ENCODE measurements at regions not wholly inside any gene's neighbourhood (a gene's known extent, or its start where the extent isn't known, plus 50 kb on each side); places are given as distances from the start of the nearest gene placed in this dataset.

- POLR2A ChIA-PET: no interaction called here
- CTCF ChIA-PET: no interaction called here
- no peaks in the 10 kb centered on the region for H3K4me1 ChIP-seq
- TF ChIP-seq PBX3 (IDR thresholded peaks at IDR 0.05) (no peak), E2F6 (IDR thresholded peaks at IDR 0.05; ENCODE audit: borderline replicate concordance, low read depth) (no peak), ZFP36 (IDR thresholded peaks at IDR 0.05; ENCODE audit: borderline replicate concordance, partially characterized antibody) (no peak), CHD4 (IDR thresholded peaks at IDR 0.05; ENCODE audit: borderline replicate concordance) (no peak), HOXB5 (CRISPR knock-in tag; IDR thresholded peaks at IDR 0.05) (no peak), HOXB13 (CRISPR knock-in tag; IDR thresholded peaks at IDR 0.05; ENCODE audit: low read depth) (no peak), KDM5A (IDR thresholded peaks at IDR 0.05) (no peak), CBX2 (IDR thresholded peaks at IDR 0.05; ENCODE audit: borderline replicate concordance, low read depth) (no peak), MAZ (IDR thresholded peaks at IDR 0.05; ENCODE audit: borderline replicate concordance, low read depth, low read length) (no peak), FOXS1 (CRISPR knock-in tag; IDR thresholded peaks at IDR 0.05) (no peak), NPAS2 (CRISPR knock-in tag; IDR thresholded peaks at IDR 0.05; ENCODE audit: borderline replicate concordance) (no peak), RCOR1 (IDR thresholded peaks at IDR 0.05; ENCODE audit: low read depth, low read length) (no peak), CEBPB (IDR thresholded peaks at IDR 0.05) (no peak), EP300 (IDR thresholded peaks at IDR 0.05) (no peak), CHD2 (IDR thresholded peaks at IDR 0.05; ENCODE audit: low read length, partially characterized antibody) (no peak), MAFK (IDR thresholded peaks at IDR 0.05; ENCODE audit: partially characterized antibody) (no peak), TFCP2L1 (CRISPR knock-in tag; IDR thresholded peaks at IDR 0.05) (no peak), ZNF302 (CRISPR knock-in tag; IDR thresholded peaks at IDR 0.05) (no peak)
- TF ChIP-seq, protein P1, sequence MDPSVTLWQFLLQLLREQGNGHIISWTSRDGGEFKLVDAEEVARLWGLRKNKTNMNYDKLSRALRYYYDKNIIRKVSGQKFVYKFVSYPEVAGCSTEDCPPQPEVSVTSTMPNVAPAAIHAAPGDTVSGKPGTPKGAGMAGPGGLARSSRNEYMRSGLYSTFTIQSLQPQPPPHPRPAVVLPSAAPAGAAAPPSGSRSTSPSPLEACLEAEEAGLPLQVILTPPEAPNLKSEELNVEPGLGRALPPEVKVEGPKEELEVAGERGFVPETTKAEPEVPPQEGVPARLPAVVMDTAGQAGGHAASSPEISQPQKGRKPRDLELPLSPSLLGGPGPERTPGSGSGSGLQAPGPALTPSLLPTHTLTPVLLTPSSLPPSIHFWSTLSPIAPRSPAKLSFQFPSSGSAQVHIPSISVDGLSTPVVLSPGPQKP (IDR thresholded peaks at IDR 0.05; ENCODE audit: low read depth, low read length): no peak
- TF ChIP-seq, protein P2, sequence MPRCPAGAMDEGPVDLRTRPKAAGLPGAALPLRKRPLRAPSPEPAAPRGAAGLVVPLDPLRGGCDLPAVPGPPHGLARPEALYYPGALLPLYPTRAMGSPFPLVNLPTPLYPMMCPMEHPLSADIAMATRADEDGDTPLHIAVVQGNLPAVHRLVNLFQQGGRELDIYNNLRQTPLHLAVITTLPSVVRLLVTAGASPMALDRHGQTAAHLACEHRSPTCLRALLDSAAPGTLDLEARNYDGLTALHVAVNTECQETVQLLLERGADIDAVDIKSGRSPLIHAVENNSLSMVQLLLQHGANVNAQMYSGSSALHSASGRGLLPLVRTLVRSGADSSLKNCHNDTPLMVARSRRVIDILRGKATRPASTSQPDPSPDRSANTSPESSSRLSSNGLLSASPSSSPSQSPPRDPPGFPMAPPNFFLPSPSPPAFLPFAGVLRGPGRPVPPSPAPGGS (IDR thresholded peaks at IDR 0.05): no peak
- no peak overlapping the region for H3K4me3 ChIP-seq
- no peak overlapping the region for H3K4me2 ChIP-seq
- 7% methylated on average over 6 of the region's 6 CpGs for WGBS (ENCODE audit: missing lambda C conversion rate)
- no peak overlapping the region for H3K27ac ChIP-seq
- peaks cover 2% of the 10 kb centered on the region; the same call in 1 of the 3 replicates for H3K9me3 ChIP-seq
- FAIRE-seq: no peak
- DNase-seq (ENCODE audit: low read depth in 1 of 2, low spot score in 1 of 2): no peak
- ATAC-seq: no peak
Observed at GRCh38 chr15:81497238-81497637, 123.2 kb upstream of the TMC3 start.

DNA sequence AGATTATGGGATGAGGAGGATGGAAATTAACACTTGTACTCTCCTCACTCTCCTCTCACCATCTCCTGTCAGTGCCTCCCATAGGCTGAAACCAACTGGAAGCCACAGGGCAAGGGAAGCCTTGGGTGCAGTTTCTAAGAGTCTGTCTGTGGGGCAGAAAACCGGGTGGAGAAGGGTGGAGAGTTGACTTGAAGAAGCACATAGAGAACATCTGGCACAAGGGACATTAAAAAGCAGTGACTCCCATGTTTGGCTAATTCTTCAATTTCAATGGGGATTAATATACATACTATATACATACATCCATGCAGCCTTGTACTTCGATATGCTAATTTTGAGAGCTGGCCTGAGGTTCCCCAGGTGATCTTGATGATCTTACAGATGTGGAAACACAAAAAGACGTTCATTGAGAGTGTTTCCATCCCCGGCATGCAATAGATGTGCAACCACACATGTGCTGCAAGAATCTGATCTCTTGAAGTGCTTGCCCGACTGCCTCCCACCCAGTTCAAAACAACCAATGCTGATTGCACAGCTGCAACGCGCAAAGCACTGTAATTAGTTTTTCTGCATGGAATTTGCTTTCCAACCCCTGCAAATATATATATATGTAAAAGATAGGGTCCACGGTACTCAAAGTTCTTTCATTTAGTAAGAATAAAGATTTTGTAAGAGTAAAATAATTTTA lies 121.9 kb upstream of the TMC3 start:
- FAIRE-seq (no peak), ATAC-seq (no peak), DNase-seq (ENCODE audit: low read depth in 1 of 2, low spot score in 1 of 2) (no peak)
- POLR2A ChIA-PET: no interaction called here
- Histone ChIP-seq H3K4me3 (no peak overlapping the region), H3K9me3 (peaks cover 2% of the 10 kb centered on the region; the same call in 1 of the 3 replicates), H3K27ac (no peak overlapping the region), H3K4me2 (no peak overlapping the region), H3K4me1 (no peaks in the 10 kb centered on the region)
- TF ChIP-seq, protein P3, sequence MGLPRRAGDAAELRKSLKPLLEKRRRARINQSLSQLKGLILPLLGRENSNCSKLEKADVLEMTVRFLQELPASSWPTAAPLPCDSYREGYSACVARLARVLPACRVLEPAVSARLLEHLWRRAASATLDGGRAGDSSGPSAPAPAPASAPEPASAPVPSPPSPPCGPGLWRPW (IDR thresholded peaks at IDR 0.05): no peak
- TF ChIP-seq RFX5 (IDR thresholded peaks at IDR 0.05) (no peak), HOXB5 (CRISPR knock-in tag; IDR thresholded peaks at IDR 0.05) (no peak), JUNB (IDR thresholded peaks at IDR 0.05) (no peak)
- TF ChIP-seq, protein P4, sequence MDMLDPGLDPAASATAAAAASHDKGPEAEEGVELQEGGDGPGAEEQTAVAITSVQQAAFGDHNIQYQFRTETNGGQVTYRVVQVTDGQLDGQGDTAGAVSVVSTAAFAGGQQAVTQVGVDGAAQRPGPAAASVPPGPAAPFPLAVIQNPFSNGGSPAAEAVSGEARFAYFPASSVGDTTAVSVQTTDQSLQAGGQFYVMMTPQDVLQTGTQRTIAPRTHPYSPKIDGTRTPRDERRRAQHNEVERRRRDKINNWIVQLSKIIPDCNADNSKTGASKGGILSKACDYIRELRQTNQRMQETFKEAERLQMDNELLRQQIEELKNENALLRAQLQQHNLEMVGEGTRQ (IDR thresholded peaks at IDR 0.05): no peak
- TF ChIP-seq, protein P2 (IDR thresholded peaks at IDR 0.05): no peak
- TF ChIP-seq, protein P5, sequence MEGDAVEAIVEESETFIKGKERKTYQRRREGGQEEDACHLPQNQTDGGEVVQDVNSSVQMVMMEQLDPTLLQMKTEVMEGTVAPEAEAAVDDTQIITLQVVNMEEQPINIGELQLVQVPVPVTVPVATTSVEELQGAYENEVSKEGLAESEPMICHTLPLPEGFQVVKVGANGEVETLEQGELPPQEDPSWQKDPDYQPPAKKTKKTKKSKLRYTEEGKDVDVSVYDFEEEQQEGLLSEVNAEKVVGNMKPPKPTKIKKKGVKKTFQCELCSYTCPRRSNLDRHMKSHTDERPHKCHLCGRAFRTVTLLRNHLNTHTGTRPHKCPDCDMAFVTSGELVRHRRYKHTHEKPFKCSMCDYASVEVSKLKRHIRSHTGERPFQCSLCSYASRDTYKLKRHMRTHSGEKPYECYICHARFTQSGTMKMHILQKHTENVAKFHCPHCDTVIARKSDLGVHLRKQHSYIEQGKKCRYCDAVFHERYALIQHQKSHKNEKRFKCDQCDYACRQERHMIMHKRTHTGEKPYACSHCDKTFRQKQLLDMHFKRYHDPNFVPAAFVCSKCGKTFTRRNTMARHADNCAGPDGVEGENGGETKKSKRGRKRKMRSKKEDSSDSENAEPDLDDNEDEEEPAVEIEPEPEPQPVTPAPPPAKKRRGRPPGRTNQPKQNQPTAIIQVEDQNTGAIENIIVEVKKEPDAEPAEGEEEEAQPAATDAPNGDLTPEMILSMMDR (IDR thresholded peaks at IDR 0.05): no peak
- WGBS (ENCODE audit: missing lambda C conversion rate): 16% methylated on average over 8 of the region's 8 CpGs
- CTCF ChIA-PET: interaction anchor here (0.6 to 1.1 kb wide), 4 partner anchors 8 to 25 kb away, joined by 3 to 4 read pairs (median 3); no protein-coding TSS in a partner anchor

All from A549 (cell line).